ENCODE measurements at regions not wholly inside any gene's neighbourhood (a gene's known extent, or its start where the extent isn't known, plus 50 kb on each side); places are given as distances from the start of the nearest gene placed in this dataset.
"Not testable (repeated sequence)": the region's sequence is repeated elsewhere in the genome, so short reads cannot be mapped to it uniquely, and the experiment has no call there.

DNA sequence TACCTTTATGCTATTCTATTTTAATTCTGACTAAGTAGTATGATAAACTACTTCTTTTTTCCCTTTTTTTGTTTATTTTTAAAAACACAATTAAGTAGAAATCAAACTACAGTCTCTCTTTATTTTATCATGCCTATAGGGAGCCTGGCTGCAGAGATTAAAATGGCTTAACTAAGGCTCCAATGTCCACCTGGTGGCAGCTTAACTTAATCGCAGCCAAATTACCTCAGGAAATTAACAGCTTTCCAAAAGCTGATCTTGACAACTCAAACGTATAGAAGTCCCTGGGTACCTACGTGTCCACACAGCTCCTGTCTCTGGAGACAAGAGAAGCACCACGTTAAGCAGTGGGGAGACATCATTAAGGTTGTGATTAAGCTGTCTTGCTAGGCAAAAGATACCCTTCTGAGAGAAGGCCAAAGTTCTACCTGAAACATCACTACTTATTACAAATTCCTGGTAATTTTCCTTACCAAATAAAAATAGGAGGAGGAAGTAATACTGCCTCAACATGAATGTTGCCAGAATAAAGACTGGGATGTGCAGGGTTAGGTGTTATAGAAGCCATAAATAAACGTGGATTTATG is 63.2 kb upstream of the SNX19 start:
- peak; percentile 25 for DNase-seq (ENCODE audit: low read depth)

DNA sequence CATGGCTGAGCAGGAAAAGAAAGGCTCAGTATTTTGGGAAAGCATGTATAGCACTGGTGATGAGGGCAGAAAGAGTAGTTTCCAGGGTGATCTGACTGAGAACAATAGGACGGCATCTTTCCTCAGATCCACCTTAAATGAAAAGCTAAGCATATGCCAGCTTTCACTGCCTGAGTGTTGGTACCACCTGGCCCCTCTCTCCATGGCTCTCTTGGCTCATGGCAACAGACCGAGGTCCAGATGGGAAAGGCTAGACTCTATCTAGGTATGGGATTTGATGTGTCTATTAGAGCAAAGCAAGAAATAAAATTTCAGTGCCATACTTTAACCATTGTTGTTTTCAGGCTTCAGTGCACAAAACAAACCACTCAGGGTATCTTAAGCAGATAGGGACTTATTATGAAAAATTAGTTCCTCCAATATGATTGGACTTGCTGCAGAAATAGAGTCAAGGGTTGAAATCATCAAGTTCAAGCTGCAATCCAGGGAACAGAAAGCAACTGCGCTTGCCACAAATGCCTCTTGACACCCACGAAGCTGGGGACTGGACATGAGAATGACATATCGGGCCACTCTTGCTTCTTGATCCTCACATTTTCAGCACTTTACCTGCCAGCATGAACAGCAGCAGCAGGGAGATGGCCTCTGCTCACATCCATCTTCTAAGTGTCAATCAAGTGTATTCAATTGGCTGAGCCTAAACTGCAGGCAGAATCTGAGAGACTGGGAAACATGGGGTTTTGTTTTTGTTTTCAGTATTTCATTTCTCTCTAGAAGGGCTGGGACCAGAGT is 64.0 kb upstream of the SNX19 start:
- DNase-seq (ENCODE audit: low read depth), result no peak

DNA sequence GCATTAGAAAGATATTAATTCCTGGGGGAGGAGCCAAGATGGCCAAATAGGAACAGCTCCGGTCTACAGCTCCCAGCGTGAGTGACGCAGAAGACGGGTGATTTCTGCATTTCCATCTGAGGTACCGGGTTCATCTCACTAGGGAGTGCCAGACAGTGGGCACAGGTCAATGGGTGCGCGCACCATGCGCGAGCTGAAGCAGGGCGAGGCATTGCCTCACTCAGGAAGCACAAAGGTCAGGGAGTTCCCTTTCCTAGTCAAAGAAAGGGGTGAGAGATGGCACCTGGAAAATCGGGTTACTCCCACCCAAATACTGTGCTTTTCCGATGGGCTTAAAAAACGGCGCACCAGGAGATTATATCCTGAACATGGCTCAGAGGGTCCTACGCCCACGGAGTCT is 68.0 kb upstream of the SNX19 start:
- not testable (repeated sequence) for DNase-seq (ENCODE audit: low read depth)

DNA sequence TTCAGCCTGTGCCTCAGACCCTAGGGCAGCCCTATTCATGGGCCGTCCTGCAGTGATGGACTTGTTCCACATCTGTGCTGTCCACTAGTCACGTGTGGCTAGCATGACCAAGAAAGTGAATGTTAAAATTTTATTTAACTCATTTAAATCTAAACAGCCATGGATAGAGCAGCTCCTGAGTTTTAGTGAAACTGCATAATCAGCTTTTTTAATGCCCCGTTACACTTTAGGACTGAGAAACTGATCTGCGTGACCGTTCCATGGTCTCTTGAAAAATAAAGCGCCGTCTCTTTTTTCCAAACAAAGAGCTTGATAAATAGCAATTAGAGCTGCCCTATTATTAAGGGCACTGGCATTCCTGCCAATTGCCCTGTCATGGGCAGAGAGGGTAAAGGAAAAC is 76.5 kb upstream of the SNX19 start:
- DNase-seq (ENCODE audit: low read depth), result no peak

DNA sequence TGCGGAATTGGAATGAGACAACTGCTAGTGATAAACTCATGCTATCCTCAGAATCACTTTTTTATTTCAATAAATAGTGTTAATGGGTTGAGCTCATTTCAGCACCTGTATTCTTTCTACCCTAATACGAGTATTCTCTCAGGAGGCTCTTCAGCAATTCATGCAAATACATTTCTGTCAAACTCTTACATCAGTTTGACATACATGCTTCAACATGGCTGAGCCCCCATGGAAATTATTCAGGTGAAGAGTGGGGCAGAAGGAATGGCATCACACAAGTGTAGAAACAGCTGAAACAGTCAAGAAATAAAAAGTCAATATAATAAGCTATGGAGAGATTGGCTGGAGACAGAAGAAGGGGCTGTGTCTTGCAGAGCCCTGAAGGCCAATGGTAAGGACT is 77.8 kb upstream of the SNX19 start:
- no peak for DNase-seq (ENCODE audit: low read depth)

DNA sequence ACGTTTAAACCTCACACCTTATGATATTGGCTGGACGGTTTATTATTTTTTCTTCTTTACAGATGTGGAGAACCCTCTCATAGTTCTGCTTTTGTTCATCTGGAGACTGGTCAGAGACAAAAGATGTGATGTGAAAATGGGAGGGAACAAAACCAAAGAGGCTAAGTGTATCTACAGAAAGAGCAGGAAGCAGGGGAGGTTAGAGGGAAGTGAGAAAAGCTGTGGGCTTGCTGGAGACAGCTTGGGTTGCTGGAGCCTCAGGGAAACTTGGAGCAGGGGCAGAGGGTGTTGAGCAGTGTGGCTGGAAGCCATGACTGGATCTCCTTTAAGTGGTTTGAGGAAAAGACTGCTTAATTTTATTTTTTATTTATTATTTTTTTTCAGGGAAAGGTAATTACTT is 79.0 kb upstream of the SNX19 start:
- no peak for DNase-seq (ENCODE audit: low read depth)

DNA sequence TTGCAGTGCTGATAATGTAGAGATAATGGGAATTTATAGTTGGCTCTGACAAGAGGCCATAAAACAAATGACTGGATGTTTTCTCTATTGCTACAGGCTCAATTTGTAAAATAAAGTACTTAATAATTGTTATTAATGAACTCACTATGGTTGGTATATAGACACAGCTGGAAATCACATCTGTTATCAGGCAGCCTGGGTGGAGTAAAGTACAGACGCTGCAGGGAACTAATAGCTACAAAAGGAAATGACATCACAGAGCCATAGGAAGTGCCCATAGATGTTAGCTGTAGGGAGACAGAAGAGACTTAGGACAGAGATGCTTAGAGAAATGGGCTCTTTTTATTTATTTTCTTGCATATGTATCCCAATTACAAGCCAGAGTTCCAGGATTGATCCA is 81.0 kb upstream of the SNX19 start:
- no peak for DNase-seq (ENCODE audit: low read depth)

DNA sequence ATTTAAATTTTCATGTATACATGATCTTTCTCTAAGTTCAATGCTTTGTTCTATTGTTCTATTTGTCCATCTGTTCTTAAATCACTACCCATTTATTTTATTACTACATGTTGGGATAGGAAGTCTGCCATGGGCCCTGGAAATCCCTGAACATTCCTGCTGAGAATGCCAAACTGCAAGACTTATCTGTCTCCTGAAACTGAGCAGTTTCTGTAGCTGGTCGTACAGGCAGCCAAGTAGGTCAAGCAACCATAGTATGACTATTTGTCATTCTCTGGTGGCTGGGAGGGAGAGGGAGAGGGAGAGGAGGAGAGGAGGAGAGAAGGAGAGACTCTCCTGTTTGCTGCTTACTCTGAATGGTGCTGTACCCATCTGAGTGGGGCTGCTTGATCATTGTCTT is 82.8 kb upstream of the SNX19 start:
- DNase-seq (ENCODE audit: low read depth), result no peak

DNA sequence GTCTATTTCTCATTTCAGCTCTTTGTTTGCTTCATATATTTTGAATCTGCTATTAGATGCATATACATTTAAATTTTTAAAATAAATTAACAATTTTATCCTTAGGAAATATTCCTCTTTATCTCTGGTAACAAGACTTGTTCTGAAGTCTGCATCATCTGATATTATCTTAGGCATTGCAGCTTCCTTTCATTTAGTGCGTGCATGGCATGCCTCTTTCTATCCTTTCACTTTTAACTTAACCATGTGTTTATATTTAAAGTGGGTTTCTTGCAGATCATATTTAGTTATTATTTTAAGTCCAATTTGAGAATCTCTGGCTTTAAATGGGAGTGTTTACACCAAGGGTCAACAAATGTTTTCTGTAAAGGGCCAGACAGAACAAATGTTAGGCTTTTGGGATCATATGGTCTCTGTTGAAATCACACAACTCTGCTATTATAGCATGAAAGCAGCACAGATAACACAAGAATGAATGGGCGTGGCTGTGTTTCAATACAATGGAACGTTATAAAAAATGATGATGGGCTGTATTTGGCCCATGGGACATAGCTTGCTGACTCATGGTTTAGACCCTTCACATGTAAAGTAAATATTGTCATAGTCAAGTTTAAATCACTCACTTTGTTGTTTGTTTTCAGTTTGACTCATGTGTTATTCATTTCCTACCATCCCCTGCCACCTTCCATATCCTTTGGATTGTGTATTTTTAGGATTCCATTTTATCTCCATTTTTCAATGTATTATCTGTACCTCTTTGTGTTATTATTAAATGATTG is 83.9 kb upstream of the SNX19 start:
- DNase-seq (ENCODE audit: low read depth), result peak; percentile 97

DNA sequence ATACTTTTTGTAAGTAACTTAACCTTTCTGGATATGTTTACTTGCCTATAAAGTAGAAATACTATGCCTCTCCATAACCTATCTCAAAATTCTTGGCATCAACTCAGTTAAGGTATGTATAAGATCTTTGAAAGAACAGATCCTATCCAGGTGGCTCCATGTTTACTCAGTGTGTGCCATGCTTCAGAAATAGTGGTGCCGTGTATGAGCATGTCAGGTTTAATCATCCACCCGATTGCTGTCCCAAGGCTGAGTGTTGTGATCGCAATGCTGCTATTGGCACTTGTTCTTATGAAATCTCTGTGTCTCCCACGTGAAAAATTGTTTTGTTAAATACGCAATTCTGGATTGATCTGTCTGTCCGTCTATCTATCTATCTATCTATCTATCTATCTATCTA is 85.9 kb upstream of the SNX19 start:
- no peak for DNase-seq (ENCODE audit: low read depth)

DNA sequence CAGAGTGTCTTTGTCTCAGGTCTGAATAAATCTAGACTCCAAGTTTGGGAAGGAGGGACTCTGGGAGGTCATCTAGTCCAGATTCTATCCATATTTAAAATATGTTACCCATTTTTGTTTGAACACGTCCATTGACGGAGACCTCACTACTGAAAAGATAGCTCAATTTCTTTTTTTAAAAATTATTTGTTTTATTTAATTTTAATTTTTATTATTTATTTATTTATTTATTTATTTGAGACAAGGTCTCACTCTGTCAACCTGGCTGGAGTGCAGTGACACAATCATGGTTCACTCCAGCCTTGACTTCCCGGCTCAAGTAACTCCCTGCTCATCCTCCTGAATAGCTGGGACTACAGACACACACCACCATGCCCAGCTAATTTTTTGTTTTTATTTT is 89.5 kb upstream of the SNX19 start:
- DNase-seq (ENCODE audit: low read depth), result no peak

DNA sequence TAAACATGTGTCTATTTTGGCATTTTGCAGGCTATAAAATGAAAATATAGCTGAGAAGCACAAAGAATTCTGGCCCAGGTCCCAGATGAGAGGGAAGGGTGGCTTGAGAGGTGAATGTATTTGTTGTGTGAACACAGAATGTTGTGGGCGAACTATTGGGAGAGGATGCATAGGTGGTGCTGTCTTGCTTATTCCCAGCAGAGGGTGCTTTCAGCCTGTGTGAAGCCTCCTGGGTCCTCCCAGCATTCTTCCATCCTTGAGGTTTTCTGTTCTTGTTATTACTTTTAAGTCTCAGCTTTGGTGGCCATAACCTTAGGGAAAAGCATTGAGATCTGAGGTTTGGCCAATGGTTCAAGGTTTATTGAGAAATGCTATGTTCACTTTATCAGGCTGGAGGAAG is 108.7 kb upstream of the SNX19 start:
- peak; percentile 54 for DNase-seq (ENCODE audit: low read depth)

DNA sequence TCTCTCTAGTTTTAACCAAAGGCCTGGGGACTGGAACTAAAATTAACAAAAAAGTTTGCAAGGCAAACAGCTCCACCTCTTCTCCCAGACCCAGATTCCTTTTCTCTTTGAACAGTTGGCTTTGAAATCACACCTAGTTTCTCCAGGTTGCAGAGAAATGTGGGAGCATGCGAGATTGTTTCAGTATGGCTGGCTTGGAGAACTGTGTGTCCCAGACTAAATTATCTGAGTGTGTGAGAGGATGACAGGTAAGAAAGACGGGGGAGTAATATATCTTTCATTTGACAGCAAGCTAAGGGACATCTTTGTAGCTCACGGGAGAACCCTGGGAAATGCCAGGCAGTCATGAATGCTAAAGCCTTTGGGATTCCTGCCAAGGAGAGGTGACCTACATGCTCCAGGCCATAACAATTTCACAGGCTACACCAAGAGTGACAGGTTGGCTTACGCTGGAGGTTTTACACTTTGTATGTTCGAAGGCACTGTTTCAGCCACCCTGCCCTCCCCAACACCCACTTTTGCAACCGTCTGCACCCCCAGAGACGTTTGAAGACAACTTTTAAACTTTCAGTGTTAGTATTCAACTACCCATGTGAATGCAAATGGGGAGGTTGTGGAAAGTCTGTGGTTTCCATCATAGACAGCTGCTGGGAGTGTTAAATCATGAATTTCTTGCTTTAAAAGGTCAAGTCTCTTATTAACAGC is 109.3 kb upstream of the SNX19 start:
- peak; percentile 40 for DNase-seq (ENCODE audit: low read depth)

DNA sequence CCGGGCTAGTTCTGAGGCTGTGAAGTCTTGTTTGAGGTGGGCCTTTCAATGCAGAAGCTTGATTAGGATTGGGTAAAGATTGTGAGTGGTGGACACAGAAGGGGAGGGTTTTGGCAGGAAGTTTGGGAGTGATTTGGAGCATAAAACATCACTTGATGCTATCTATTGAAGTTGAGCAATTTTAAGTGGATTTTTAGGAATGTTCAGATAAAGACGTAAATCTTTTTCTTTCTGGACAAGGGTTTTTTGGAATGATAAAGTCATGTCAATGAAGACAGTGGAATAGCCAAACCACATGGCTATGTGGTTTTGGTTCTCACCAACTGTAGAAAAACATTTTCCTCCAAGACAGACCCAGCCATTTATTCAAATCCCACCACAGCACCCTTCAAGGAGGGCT is 111.2 kb upstream of the SNX19 start:
- no peak for DNase-seq (ENCODE audit: low read depth)

DNA sequence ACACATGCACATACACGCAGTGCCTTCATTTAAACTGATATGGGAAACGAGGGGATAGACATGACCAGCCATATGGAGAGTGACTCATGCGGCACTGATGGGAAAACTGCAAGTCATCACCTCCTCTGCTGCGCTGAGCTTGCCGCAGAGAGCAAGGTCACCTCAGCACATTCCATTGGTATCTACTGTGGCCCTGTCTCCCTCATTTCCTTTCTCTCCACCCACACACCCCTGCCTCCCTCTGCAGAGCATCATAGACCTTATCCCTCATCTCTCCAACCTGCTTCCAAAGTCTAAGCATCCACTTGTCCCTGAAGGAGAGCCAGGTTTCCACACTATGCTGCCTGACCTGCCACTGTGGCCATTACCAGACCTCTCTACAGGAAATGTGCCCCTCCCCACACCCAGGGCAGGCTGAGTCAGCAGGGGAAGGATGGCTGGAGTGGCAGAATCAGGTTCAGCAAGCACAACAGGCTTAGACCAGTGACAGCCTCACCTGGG is 116.9 kb upstream of the SNX19 start:
- DNase-seq (ENCODE audit: low read depth), result peak; percentile 89

DNA sequence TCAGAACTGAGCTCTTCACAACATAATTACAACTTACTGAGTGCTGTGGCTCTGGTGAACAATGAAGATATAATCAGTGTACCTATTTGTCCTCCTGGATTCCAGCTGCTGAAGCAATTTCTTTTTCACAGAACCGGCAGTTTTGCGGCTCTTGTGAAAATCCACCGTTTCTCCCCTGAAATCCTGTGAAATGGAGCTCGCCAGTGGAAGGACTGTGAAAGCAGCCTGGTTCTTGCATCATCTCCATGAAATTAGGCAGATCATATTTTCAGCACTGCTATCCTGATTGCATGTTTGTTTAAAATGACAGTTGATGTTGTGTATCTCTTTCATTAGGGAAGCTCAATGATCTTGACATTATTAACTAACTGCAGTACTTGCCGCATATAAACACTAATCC is 120.2 kb upstream of the SNX19 start:
- no peak for DNase-seq (ENCODE audit: low read depth)

DNA sequence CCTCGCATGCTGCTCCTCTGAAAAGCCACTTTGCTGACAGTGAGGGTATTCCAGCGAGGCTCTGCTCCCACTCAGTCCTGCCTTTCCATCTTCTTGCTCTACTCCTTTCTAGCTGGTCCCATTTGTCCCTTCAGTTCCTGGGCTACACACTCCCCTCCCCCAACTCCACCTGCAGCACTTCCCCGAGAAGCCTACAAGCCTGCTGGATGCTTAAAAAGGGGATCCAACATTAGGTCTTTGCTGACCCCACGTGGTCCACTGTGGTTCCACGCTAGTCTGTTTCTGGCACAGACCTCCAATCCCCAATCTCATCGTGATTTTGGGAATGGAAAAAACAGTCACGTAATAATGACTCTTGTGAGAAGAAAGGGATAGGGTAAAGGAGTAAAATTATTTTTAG is 121.6 kb upstream of the SNX19 start:
- no peak for DNase-seq (ENCODE audit: low read depth)

DNA sequence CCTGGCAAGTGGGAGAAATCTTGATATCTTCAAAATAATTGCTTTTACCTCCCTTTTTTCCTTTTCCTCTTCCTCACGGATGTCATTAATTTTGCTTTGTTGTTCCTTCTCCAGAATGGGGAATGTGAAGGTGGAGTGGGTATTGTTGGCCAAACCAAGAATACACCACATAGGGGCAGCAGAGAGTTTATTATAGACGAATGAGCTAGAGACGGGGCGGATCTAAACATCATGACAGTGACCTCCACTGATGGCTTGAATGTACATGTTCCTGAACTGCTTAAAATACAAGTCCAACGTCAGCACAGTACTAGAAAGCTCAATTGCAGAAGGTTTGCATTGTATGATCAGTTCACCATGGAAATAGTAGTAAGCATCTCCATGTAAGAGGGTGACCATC is 122.3 kb upstream of the SNX19 start:
- peak; percentile 29 for DNase-seq (ENCODE audit: low read depth)

DNA sequence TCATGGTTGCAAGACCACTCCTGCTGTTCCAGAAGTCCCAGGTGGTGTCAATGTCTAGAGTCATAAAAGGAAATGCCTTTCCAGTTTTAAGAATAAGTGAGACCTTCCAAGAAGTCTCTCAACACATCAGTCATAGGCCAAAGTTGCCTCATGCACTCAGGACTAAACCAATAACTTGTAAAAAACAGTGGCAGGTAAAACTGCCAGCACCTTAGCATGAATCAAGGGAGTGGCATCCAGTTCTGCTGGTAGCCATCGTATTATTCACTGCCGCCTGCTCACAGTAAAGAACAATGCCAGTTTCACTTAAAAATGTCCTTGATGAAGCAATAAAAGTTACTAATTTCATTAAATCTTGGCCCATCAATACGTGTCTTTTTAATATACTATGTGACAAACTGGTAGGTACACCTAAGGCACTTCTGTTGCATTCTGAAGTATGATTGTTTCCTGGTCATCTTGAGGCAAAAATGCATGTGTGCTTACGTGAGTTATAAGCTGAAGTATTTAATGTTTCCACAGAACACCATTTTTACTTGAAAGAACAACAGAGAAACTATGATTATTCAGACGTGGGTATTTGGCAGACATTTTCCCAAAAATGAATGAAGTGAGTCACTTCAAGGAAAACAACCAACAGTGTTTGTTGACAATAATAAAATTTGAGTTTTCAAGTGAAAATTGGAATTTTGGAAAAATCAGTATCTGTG is 125.2 kb upstream of the SNX19 start:
- no peak for DNase-seq (ENCODE audit: low read depth)

DNA sequence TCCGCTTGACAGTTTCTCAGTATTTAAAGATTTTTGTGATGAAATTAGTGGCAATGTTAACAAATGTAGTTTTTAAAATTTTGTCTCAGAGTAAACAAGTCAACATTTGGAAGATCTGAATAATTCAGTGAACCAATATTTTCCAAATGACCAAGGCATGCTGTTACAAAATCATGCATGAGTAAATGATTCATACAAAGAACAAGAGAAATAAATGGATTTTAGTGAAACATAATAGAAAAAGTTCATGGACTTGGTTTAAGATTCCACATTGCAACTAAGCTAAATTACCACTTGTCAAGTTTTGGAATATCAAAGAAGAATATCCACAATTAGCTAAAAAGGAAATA is 125.7 kb upstream of the SNX19 start:
- DNase-seq (ENCODE audit: low read depth), result no peak

DNA sequence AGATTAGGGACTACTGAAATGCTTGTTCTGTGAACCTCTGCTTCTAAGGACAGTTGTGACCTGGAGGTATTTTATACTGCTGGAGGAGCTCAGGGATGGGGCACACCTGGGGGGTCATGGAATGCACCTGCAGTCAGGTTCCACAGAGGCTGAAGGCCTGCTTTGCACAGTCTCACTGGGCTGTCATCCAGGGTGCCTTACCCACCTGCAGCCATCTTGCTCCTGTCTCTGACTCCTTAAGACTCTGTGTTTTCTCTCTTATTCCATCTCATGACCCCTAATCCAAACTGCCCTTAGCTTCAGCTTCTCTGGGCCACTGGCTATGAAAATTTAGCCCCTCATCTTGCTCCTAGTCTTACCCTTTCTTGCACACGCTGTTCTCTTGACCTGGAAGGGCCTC is 127.0 kb upstream of the SNX19 start:
- no peak for DNase-seq (ENCODE audit: low read depth)

DNA sequence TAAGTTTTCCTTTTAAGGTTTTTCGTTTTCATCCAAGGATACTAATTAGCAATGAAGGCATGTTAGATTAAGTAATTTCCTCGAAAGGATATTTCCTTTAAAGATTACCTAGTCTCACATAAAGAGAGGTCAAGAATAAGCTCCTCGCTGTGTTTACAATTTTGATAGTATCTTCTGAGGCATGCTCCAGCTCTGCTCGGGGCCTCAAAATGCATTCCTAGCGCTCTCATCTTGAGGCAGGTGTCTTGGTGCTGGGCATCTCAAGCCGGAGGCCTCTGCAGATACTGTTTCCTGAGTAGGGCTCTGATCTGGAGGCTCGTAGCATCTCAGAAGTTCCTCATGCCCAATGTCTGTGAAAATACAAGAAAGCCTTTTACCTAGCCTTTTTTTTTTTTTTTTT is 128.6 kb upstream of the SNX19 start:
- DNase-seq (ENCODE audit: low read depth), result no peak

Measured in LHCN-M2 (cell line).